ENCODE measurements at regions not wholly inside any gene's neighbourhood (a gene's known extent, or its start where the extent isn't known, plus 50 kb on each side); places are given as distances from the start of the nearest gene placed in this dataset.
A peak's percentile ranks its signal among the peaks of the same experiment; 100 is the strongest.
"Not testable (repeated sequence)": the region's sequence is repeated elsewhere in the genome, so short reads cannot be mapped to it uniquely, and the experiment has no call there.

DNA sequence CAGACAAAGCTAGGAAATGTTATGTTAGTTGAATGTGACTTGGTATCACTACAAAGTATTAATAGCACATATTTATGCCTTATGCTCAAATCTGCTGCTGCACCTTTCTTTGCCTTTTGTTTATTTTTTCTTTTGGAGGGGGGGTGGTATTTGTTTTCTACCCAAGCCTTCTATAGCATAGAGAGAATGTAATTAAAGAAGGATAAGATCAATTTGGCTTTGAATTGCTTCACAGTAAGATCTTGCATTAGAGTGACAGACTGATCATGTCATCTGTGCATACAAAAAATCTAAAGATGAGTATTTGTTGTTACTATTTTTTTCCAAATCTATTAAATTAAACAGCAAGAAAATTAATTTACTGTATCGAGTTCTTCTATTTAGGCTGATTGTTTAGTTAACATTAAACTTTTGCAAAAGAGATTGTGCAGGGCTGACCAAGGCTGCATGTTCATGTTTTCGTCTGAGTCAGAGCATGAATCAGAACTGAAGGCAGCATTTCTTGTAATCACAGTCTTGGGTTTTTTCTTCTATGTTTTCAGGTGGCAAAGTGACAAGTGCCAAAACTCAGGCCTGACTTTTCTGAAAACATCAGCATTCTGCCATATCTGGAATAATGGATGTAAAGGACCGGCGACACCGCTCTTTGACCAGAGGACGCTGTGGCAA lies 1007.1 kb upstream of the WWC1 start:
- peak; percentile 12 for DNase-seq (ENCODE audit: low spot score)

DNA sequence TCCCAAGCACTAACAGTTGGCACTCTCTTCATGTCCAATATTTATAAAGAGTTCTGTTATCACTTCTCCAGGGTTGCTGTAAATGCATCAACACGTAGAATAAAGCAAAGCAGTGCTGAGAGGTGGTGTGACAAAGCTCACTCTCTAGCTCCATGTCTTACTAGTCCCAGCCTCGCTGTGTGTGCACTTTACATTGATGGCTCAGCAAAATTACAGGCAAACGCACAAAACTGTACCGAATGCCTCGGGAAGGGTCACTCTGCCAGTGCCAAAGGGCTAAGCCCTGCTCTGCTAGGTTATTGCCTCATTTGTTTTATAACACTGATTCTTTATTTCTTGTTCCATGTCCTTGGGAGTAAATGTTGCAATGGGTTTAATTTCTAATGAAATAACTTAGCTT lies 1005.9 kb upstream of the WWC1 start:
- DNase-seq (ENCODE audit: low spot score): no peak

GRCh38 chr5:167286891-167287290 lies 1004.6 kb upstream of the WWC1 start:
- no peak for DNase-seq (ENCODE audit: low spot score)

DNA sequence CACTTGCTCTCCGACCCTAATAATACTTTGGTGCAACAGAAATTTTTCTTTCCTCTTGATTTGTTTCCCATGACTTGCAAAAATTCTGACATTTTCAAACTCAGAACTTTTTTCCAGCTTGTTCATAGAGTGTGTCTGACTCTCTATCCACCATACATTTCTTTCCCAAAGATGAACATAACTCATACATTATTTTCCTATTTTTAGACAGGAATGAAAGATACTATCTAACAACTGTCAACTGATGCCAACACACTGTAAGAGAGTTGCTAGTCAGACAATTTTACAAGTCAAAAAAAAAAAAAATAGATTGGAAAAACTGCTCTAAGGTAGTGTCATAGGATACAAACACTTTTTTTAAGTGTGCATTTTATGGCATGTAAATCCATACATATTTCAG lies 1001.0 kb upstream of the WWC1 start:
- DNase-seq (ENCODE audit: low spot score): no peak

DNA sequence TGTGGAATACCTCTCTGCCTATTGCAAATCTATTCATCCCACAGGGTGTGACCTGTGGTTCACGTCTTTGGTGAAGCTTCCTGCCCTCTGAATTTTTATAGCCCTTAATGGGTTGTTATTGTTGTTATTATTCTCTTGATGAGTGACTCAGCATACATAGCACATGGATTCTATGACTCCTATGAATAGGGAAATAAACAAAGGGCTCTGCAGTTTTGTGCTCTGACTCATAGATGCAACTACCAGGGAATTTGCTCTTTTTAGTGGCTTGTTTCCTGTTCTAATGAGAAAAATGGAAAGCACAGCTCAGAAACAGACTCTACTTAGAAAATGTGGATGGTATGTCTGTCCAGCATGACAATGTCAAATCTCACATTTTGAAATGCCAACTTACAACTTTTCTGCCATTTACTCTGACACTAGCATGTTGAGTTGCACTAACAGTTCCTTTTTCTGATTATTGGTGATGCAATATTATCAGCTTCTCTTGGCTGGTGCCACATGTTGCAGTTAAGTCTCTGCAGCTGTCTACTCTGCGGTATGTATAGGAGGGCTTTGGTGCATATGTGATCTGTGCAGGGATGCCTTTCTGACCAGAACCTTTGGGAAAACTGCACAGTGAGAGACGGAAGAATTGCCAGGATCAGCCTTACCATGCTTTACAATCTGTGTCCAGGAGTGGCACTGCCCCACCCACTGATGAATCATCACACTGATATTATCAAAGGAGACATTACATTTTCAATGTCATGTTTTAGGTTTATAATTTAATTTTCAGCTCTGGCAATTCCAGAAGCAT lies 996.4 kb upstream of the WWC1 start:
- peak; percentile 95 for DNase-seq (ENCODE audit: low spot score)

DNA sequence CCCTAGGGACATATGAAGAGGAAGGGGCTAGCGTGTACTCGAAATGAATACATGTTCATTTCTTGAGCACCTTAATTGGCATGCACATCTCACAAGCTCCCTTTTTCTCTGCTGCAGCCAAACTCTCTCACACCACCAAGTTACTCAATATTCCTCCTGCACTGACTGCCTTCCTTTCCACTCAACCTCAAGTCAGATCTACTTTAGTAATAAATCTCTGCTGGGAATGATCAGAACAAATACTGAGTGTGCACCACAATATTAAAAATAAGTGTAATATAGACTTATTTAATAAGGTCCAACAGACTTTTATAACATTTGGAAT lies 995.8 kb upstream of the WWC1 start:
- no peak for DNase-seq (ENCODE audit: low spot score)

DNA sequence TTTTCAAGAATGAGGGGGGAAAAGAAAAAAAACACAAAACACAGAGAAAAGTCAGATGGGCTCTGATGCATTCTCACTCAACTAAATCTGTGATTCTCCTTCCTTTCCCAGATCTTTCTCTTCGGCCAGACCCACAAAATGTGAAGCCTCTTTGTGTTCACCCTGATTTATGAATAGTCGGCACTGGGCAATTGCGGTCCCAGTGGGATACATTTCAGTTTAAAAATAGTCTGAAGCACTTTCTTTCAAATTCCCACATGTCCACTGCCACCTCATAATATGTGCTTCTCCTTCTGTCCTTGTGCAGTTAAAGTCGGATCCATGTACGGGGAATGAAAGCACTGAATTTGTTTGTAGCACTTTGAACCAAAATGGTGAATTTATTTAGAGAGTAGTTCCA lies 995.4 kb upstream of the WWC1 start:
- DNase-seq (ENCODE audit: low spot score): no peak

DNA sequence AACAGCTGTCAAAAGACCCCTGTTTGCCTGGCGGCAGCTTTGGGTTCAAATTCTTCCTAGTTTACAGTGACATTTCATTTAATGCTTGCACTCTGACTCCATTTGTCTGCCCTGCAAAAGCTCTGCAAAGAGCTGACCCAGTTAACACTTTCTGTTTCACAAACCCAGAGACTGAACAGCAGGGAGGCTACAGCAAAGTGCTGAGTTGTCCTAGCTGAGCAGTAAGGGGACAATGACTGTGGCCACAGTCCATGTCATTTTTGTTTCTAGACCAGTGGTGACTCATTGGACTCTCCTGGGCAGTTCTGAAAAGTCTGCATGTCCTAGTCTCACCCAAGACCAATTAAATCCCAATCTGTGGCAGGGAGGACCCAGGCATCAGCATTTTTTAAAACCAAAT lies 994.8 kb upstream of the WWC1 start:
- peak; percentile 14 for DNase-seq (ENCODE audit: low spot score)

DNA sequence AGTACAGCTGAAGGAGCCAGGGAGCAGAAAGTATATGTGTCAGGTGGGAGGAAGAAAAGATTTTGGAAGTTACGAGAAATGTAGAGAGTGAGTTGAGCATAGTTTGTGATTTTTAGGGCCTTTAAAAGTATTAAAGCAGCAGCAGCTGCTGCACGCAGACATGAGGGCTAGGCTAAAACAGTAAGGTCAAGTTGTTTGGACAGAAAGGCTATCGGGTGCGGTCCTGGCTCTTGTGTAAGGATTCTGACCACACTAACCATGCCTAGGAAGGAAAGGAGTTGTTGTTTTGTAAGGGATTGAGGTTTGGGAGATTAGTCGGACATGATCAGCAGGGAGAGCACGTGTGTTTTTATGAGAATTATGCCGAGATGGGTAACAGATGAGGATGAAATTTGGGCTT lies 991.6 kb upstream of the WWC1 start:
- not testable (repeated sequence) for DNase-seq (ENCODE audit: low spot score)

- DNase-seq (ENCODE audit: low spot score): no peak
Observed at GRCh38 chr5:167303582-167303981, 987.9 kb upstream of the WWC1 start.

- DNase-seq (ENCODE audit: low spot score): no peak
Observed at GRCh38 chr5:167304834-167305469, 986.5 kb upstream of the WWC1 start.

GRCh38 chr5:167305591-167306213 lies 985.7 kb upstream of the WWC1 start:
- DNase-seq (ENCODE audit: low spot score): no peak

- DNase-seq (ENCODE audit: low spot score): no peak
Observed at GRCh38 chr5:167307042-167307441, 984.4 kb upstream of the WWC1 start.

- no peak for DNase-seq (ENCODE audit: low spot score)
Observed at GRCh38 chr5:167308466-167308865, 983.0 kb upstream of the WWC1 start.

DNA sequence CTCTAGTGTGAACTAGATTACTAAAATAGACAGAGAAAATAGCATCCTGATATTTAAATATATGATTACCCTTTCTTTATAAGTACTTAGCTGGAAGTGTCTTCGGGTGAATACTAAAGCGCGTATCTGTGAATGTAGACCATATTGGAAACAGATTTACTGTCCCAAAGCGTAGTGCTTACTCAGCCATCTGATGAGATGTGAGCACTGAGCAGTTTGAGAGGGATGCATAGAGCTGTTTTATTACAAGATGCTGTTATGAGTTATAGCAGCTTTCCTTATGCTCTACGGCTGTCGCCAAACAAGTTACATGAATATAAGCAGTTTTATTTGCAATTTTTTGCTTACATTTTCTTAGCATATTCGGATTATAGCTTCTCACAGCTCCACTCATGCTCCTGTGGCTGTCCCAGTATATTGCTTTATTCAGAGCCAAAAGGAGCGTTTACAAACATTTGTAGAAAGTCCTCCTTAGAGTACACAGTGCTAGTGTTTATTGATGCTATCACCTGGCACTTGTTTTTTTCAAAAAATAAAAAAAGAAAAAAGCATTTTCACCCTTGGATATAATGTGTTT lies 981.4 kb upstream of the WWC1 start:
- DNase-seq (ENCODE audit: low spot score): no peak

- no peak for DNase-seq (ENCODE audit: low spot score)
Observed at GRCh38 chr5:167311340-167311739, 980.1 kb upstream of the WWC1 start.

GRCh38 chr5:167312225-167312624 lies 979.2 kb upstream of the WWC1 start:
- no peak for DNase-seq (ENCODE audit: low spot score)

- DNase-seq (ENCODE audit: low spot score): no peak
Observed at GRCh38 chr5:167315762-167316161, 975.7 kb upstream of the WWC1 start.

DNA sequence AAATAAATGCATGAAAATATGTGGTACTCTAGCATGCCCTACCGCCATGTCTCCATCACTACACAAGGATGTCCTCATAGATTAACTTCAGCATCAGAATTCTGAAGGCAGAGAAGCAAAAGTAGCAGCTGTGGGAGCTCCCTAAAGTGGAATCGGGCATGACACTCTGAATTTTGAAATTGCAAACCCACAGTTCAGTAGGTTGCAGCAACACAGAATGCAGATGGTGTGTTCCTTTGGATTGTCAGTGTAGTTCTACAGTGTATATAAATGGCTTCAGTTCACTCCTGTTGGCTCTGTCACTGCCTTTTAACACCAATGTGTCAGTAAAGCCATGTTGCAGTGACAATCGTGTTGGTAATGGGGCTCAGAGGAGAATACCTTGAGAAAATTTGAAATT lies 973.6 kb upstream of the WWC1 start:
- DNase-seq (ENCODE audit: low spot score): no peak

DNA sequence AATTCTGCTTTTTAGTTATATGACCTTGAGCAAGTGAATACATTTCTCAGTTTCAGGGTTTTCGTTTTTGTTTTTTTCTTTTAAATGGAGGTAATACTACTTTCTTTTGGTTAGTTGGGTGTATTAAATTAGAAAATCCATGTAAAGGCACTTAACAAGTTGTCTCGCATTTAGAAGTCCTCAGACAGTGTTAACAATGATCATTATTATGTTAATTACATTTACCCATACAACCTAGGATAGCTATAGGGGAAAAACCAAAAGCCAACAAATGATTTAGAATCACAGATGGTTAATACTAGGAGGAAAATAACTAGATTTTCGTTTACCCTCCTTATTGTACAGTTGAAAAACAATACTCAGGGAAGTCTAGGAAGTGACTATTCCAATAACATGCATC lies 972.2 kb upstream of the WWC1 start:
- no peak for DNase-seq (ENCODE audit: low spot score)

GRCh38 chr5:167320019-167320418 lies 971.4 kb upstream of the WWC1 start:
- DNase-seq (ENCODE audit: low spot score): no peak

GRCh38 chr5:167332309-167332708 lies 959.1 kb upstream of the WWC1 start:
- DNase-seq (ENCODE audit: low spot score): no peak

GRCh38 chr5:167336161-167336560 lies 955.3 kb upstream of the WWC1 start:
- no peak for DNase-seq (ENCODE audit: low spot score)
